Limb (tissue), 2 donors: ENCODE measurements at regions not wholly inside any gene's neighbourhood (a gene's known extent, or its start where the extent isn't known, plus 50 kb on each side); places are given as distances from the start of the nearest gene placed in this dataset.

ENCODE experiments used
- DNase-seq, 2 donors: peaks; one replicate each; pipeline ENCODE4 v3.0.0-alpha.2; 2016; ENCODE audit errors: extremely low spot score in 2 of 2

DNA sequence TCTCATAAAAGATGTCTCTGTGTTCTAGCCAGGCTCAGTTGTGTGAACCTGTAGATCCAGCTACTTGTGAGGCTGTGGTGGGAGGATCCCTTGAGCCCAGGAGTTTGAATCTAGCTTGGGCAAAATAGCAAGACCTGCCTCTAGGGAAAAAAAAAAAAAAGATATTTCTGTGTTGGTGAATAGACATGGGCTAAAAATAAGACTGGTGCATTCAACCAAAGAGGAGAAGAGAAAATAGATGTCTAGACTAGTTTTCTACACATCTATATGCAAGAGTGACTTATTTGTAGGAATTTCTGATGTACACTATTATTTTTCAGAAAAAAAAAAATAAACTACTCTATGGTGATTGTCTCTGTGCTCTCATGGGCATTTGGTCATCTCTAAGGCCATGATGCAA is 555.1 kb downstream of the BCL11A start:
- no peak for DNase-seq

DNA sequence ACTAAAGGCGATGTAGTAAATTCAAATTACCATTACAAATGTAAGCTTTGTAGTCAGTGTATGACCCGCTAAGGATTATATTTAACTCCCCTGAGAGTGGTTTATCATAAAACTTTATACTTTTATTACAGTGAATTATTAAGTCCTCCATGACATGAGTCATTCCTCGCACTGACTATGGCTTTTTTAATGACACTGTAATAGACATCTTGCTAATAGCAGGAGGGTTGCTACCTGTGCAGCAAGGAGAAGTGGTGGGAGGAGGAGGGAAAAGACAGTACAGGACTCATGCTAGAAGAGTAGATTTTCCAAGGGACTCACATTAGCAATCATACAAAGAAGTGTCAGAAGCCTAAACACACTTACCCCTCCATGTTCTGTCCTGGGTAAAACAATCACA is 556.1 kb downstream of the BCL11A start:
- no peak for DNase-seq

DNA sequence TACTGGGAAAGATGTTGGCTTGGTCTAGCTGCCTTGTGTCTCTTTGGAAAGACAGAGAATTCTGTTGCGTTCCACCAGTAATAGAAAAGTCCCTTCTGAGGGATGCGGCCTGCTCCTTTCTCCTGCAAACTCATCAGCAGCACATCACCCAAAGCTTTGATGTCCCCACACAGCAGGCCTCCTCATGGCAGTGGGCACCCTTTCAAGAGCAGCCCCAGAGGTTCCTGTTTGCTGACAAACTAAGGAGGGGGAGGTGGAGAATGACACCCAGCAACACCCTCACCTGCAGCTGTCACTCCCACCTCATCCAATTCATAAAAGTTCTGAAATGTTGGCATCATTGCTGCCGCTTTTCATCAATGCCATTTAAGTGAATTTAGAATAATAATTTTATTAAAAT is 556.6 kb downstream of the BCL11A start:
- DNase-seq: no peak

DNA sequence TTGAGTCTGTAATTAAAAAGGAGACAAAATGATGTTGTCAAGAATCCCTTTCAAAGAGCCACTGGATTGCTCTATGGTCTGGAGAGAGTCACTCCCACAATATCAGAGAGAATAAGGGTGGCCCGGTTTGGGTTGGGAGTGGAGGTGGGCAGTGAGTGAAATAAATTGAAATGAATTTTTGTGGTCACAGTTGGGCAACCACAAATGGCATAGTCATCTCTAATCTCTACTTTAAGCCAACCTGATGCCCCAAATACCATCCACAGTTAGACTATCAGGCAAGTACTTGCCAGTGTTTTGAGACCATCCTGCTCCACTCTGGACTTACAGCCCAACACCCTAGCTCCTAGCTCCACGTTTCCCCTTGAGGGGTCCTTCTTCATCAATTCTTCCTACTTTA is 559.7 kb downstream of the BCL11A start:
- DNase-seq: no peak

DNA sequence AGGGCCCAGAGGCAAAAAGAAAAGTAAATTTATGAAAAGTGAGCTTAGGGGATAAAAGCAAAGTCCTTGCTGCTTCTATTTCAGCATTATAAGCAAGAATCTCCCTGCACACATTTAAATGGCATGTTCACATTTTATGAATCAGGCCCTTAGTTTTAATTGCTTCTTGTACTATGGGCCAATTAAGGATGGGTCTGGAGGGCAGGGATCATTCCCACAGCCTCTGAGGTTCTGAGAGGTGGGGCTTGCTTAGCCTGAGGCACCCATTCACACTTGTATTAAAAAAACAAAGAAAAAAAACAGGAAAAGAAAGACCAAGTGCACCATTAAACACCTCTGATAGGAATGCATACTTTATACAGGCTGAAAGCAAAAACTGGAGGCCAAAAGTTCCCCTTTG is 565.1 kb downstream of the BCL11A start:
- no peak for DNase-seq

DNA sequence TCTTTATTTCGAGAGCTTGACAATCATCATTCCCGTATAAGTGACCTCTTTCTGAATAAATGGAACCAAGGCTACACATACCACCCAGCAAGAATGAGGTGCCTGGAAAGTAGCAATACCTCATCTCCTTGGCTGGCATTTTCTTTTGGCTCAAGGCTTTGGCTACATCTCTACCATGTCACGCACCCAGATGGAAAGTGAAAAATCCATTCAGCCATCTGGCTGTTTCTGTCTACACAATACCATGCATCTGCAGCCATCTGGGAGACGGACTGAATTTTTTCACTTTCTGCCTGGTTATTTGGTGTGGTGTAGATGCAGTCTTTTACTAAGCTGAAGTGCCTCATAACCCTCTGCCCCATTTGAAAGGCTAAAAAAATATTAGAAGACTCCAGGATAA is 566.9 kb downstream of the BCL11A start:
- DNase-seq: no peak

DNA sequence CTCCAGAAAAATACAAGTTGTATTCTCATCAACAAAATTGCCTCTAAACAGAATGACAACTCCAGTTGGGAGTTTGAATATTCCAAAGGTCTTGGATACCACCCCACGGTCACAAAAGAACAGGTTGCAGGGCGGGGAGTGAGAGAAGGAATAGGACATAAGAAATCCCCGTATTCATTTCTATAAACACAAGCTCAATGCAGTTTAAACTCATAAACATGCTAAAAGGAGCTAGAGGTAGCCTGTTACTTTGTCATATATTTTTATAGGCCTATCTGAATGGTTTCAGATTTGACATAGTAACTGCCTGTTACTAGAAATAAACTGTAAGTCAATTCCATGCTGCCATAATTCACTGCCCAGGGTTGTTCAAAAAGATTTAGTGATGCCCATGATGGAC is 567.5 kb downstream of the BCL11A start:
- DNase-seq: no peak

DNA sequence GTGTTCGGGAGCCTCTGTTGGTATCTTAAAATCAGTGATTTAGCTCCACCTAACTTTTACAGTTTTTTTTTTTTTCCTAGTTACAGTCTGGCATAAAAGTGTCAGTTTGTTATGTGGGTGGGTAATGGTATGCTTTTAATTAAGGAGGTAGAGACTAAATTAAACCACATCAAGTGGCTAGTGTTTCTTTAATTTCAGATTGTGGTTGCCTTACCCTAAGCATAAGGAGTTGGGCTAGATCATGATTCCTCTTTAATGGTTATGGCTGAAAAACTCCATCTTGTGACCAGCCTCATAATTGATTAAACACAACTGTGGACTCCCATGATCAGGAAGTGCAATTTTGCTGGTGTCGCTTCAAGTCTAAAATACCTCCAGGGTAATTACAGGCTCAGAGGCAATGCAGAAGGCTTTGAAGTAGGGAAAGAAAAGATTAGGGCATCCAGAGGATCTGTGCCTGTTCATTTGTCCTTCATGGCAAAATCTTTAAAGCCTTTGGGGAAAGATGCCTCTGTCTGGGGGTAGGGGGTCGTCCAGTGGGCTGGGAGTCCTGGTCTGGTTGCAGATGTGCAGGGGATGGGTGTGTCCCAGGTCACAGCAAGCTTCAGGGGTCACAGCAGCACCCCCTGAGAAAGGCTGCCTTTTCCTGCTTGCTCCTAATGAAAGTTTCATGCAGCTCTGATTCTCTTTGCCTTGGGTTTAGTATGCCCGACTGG is 579.2 kb downstream of the BCL11A start:
- no peak for DNase-seq

DNA sequence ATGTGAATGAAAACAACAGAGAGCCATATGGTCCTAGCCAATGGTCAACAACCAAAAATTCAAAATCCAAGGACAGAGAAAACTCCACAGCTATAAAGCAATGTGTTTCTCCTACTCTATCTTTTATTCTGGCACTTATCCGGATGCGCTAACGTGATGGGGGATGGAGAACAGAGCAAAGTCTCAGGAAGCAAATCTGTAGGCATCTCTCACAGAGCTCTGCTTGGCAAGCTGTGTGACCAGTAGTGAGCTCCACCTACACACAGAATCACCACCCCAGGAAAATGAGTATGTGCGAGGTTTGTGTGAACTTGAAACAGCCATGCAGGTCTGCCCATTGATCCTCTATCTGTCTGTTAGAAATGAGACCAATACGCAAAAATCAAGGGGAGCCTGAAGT is 584.3 kb downstream of the BCL11A start:
- no peak for DNase-seq

DNA sequence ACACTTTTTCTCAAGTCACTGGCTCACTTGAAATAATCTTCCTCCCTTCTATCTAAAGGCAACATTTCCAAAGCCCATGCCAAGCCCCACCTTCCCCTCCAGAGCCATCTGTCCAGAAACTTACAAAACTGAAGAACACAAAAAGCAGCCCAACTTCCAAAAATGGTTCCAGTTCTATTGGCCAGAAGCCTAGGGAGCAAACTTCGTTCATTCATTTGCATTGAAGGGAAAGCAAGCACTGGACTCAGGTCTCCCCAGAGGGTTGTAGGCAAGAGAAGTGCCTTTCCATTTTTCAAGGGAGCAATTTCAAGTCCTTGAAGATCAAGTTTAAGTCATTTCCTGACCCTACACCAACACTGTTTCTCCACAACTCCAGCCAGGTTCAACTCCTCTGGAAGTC is 585.0 kb downstream of the BCL11A start:
- DNase-seq: peak in 1 of 2 donors; percentile 15

DNA sequence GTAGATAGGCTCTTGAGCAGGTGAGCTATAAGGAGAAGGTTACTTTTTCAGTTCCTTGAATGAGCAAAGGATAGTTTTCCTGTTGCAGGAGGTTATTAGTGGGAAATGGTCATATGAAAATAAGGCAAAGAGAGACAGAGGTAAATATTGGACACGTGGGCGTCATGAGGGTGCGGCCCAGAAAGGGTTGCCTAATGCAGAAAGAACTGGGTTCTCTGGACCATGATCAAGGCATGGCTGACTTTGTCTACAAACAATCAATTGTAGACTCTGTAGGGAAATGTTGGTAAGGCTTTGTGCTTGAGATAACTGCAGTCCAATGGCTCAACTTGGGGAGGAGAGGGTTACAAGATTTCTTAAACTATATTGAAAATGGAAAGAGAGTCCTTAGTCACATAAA is 585.8 kb downstream of the BCL11A start:
- DNase-seq: no peak

DNA sequence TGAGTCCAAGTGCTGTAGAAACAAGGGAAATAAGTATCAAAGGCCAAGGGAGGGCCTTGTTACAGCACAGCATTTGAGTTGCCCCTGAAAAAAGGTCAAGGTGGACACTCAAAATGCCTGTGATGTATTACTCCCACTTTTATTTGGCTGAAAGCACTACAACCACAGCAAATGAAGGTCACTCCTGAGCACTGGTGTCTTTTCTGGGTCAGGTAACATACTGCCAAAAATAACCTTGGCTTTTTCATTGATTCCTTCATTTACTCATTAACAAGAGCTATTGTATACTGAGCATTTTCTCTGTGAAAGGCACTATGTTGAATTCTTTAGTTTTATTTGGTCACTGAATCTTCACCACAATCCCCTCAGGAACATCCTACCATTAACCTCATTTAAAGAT is 590.3 kb downstream of the BCL11A start:
- no peak for DNase-seq

DNA sequence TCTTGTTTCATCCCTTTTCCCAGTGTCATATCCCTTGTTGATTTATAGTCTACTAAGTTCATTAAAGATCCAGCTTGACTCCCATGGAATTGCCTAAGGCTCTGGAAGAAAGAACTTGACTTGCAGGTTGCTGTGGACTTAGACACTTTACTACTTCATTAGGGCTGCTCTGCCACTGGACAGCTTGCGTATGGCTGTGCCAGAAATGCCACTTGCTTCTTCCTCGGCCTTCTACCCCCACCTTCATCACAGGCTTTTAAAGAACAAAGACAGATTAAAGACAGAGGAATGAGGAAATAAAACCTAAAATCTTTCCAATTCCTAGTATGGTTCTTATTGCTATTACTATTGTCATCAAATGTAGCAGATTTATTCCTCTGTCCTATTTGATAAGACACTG is 591.7 kb downstream of the BCL11A start:
- DNase-seq: no peak

DNA sequence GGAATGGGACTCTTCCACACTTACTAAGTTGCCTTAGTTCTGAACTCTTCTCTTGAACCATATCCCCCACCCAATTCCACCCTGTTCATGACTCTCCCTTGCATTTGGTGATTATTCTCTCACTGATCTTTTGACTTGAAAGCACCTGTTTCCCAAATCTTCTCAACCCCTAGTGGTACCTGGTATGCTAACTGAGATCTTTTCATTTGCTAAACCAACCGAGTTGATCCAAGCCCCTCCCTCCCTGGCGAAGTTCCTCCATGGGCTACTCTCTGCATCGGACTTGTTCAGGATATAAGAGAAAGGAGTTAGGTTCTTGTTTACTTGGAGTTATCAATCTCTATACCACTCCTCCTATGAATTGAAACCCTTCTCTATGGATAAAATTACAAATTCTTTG is 593.5 kb downstream of the BCL11A start:
- no peak for DNase-seq

DNA sequence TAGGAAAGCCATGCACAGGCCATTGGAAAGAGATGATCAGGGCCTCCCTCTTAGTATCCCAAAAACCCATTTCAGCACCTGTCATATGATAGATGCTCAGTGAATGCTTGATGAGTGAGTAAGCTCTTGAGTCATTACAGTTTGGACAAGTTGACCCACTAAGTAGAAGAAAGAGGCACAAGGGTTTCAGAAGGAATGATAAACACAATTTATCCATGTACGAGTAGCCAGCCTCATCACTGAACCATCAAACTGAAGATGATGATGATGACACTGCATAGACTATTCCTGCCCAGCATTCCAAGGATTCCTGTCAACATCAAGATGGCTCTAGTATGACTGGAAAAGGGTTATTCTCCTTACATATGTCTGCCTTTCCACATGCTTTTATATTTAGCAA is 596.0 kb downstream of the BCL11A start:
- DNase-seq: no peak

DNA sequence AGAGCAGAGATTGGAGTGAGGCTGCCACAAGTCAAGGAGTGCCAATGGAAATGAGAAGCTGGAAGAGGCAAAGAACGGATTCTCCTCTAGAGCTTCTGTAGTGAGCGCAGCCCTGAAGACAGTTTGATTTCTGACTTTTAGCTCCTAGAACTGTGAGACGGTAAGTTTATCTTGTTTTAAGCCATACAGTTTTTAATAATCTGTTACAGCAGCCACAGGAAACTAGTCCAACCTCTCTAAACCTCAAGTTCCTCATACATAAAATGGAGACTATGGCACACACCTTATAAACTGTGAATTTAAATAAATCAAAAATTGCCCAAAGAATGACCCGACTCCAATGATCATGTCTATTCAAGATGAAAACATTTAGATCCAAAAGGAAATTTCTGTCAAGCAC is 596.5 kb downstream of the BCL11A start:
- DNase-seq: no peak

DNA sequence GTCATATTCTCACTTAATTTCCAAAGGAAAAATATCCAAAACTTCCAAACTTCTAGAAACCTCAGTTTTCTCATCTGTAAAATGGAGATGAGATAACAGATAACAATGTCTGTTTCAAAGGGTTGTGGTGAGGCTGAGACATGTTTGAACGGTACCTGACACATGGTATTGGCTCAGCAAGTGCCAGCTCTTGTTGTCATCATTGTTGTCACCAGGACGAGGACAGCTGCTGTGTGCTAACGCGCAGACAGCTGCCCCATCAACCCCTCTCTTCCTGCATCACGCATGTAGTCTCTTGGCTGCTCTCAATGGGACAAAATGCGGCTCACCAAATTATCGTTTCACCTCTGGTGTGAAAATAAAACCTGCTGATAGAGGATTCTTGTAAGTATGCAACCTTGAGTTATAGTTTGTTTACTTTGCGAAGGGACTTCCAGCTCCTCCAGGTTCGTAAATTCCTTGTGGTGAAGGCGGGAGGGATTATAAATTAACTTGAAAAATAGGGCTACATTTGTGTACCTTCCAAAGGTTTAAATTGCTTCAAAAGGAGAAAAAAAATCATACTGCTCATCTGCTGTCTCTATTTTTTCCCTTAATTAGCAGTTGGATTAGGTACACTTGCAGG is 605.4 kb downstream of the BCL11A start:
- DNase-seq: no peak

DNA sequence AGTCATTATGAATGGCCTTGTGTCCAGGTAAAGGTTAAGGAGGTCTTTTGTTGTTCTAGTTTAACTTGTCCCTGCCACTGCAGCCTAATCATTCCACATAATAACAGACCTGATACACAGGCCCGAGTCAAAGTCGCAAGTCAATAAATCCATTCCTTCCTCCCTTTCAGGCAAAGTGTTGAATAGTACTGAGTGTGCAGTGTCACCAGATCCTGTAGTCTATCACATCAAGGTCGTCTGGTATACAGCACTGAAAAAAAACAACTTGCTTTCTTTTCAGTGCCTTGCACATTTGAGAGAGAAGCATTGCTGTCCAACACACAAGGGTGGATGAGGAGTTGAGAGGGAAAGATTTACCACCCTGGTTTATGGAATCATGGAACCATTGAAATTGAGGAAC is 606.2 kb downstream of the BCL11A start:
- DNase-seq: no peak

DNA sequence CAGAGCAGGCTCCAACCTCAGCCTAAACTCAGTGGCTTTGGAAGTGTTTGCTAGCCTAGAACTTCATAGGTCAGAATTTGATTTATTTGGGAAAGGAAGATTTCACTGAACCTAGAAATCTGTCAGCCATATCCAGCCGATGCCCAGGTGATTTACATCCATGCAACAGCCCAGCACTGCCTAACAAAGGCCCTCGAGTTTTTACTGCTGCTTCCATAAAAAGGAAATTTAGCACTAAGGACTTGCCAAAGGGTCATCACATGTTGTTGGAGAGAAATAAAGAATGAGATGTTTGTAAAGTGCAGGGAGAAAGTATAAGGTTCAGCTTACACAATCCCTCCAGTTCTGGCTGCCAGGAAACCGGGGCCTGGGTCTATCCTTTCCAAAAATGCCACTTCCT is 614.2 kb downstream of the BCL11A start:
- no peak for DNase-seq

DNA sequence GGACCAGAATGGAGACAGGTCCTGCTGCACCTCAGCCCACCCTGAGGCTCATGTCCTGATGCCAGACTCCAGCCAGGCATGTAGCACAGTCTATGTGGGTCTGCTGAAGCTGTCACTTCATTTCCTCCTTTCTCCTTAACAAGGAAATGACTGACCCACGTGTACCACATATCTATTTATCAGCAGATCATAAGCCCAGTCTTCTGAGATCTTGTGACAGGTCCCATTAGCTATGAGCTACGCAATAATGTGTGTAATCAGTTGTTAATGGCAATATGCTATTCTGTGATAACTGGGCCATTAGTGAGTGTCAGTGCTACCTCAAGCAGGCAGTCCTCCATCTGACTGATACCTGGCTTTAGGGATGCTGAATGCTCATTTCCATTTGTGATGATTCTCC is 615.3 kb downstream of the BCL11A start:
- DNase-seq: no peak

DNA sequence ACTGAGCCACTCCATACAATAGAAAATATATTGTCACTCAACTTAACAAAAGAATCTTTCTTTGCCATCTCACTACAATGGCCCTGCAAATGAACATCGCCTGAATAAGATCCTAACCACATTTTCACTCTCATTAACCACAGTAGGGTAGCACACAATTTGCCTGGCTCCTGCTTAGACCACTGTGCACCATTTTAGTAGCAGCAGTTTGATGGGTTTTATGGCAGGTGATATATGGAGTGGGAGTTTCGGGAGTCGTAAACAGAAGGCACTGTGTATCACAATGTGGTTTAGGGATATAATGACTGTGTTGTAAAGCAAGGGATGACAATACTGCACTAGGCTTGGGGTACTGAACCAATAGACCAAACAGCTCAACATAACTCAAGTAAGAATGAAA is 617.4 kb downstream of the BCL11A start:
- DNase-seq: no peak

DNA sequence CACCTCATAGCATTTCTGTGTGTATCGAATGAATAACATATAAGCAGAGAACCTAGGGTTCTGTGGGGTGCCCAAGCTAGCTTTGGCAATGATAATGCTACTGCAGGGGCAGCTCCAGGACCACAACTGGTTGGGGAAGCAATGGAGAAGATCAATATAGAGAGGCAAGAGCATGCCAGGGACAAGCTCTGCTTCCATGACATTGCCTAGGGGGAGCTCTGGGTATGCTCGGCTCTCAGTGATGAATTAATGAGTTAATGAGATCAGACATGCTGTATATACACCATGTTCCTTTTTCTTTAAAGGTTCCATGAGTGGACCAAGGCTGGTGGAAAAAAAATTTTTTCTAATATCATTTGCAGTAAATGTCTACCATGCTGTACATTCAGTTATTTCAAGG is 618.4 kb downstream of the BCL11A start:
- no peak for DNase-seq

DNA sequence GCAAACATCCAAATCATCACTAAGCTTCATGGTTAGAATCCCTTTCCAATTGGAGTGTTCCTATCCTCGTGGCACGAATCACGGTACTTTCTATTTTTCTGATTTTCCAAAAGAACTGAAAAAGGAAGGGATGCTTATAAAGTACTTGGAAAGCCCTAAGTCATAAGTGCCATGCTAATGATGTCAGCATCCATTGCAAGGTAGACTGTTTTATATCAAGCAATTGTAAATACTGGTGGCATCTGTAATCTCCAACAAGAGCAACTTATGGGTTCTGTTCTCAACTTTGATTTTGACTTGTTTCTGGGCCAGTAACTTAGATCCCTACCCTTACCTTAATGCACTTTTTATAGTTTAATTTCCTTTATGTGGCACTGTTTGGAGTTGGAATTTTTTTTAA is 619.5 kb downstream of the BCL11A start:
- no peak for DNase-seq

DNA sequence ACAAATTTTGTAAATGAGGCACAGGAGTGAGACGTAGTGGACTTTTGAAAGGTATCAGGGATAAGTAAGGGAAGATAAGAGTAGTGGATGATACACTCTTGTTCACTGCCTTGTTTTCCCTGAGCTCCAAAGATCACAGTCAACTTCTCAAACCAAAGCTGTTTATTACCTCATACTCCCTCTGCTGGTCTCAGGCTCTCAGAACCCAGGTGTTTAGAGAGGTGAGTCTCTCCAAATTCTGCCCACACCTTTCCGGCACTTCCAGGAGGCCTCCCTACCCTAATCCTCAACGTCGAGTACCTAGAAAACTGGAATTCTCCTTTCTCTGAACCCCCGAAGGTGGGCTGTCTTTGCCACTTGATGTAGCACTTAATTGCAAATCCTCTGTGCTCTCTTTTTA is 621.1 kb downstream of the BCL11A start:
- no peak for DNase-seq
